ENCODE measurements at regions not wholly inside any gene's neighbourhood (a gene's known extent, or its start where the extent isn't known, plus 50 kb on each side); places are given as distances from the start of the nearest gene placed in this dataset.

- DNase-seq: no peak
Observed at GRCh38 chrX:138298268-138298667, 413.2 kb downstream of the FGF13 start.

- DNase-seq: no peak
Observed at GRCh38 chrX:138345801-138346200, 365.7 kb downstream of the FGF13 start.

GRCh38 chrX:138349351-138349750 lies 362.2 kb downstream of the FGF13 start:
- no peak for DNase-seq

GRCh38 chrX:138378876-138379275 lies 332.6 kb downstream of the FGF13 start:
- DNase-seq: no peak

GRCh38 chrX:138408101-138408500 lies 303.4 kb downstream of the FGF13 start:
- DNase-seq: no peak

- no peak for DNase-seq
Observed at GRCh38 chrX:138411048-138411447, 300.5 kb downstream of the FGF13 start.
